ENCODE measurements at regions not wholly inside any gene's neighbourhood (a gene's known extent, or its start where the extent isn't known, plus 50 kb on each side); places are given as distances from the start of the nearest gene placed in this dataset.

DNA sequence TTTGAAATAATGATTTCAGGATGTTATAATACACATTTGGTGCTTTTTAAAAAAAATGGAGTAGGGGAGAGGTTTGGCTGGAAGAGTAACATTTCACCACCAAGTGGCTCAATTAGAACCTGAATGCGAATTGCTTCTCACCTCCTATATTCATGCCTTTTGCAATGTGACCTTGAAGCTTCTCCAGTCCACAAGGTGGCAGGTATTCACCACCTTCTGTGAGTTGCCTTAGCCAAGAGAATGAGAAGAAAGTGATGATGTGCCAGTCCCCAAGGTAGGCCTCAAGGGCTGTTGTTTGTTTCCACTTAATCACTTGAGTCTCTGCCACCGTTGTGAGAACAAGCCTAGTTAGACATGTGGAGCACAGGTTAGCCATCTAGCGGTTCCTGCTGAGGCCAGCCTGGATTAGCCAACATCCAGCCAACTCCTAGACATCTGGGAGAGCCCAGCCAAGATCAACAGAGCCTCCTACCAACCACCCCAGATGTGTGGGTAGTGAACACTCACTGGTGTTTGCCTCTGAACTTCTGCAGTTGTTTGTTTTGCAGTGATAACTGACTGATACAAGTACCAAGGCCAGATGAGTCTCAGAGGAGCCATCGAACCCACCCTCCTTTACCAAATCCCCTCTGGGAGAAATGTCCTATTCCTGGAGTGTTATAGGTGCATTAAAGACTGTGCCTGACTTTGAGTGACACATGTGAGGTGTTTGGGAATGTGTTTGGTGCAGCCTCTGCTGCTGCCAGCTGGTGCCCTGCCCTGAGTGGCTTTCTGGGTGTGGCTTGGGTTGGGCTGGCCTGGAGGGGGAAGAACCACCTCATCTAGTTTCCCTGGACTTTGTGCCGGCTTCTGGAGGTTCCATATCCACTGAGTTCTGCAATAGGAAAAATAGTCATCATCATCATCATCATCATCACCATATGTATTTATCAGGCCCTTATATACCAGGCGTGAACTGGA, 132.5 kb upstream of the RFLNA start:
- no peak for DNase-seq (ENCODE audit: low spot score)

DNA sequence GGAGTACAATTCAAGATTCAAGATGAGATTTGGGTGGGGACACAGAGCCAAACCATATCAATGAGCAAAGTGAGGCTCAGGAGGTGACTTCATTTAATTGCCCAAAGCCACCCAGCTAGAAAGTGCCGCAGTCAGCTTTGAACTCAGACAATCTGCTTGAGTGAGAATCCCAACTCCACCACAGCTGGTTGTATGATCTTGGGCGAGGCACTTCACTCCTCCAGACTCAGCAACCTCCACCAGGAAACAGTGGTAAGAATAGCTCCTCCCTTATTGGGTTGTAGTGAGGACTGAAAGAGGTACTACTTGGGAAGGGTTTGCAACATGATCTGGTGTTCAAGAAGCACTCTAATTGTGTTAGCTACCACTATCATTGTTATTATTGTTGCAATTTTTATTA, 129.2 kb upstream of the RFLNA start:
- DNase-seq (ENCODE audit: low spot score): no peak

DNA sequence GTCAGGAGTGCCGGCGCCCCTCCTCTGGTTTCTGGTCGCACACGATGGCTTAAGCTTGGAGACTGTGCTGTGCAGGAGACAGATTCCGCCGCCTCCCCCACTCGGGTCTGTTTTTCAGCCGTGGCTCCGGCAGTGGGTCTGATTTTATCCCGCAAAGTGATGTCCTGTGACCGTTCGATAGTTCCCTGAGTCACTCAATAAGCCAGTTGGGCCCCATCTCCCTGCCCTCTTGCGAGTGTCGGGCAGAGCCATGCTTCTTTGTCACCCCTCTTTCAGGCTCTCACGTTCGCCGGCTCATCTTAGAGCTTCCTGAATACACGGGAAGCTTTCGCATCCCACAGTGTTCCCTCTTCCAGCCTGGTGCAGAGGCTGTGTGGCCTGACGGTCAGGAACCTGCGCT, 127.8 kb upstream of the RFLNA start:
- DNase-seq (ENCODE audit: low spot score): no peak

DNA sequence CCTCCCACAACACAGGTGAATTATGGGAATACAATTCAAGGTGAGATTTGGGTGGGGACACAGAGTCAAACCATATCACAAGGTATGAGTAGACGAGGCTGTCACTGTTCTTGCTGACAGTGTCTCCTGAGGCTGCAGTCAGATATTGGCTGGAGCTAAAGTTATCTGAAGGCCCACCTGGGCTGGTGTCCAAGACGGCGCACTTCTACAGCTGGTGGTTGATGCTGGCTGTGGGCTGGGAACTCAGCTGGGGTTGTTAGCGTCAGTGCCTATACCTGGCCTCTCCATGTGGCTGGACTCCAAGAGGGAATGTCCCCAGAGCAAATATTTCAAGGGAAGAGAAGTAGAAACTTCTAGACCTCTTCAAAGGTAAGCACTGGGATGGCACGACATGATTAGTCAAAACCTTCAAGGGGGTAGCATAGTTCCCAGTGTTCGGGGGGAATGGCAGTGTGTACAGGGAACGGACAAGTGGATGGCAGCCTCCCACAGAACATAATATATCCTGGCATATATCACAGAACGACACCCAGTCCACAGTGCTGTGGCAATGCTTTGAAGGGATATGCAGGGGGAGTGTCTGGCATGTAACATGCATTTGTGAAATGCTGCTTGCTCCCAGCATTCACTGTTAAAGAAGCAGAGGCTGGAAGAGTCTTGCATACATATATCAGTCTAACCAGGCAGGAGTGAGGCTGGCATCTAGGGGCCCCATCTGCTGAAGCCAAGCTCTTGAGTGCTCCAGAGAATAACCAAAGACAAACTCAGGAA, 126.7 kb upstream of the RFLNA start:
- no peak for DNase-seq (ENCODE audit: low spot score)

DNA sequence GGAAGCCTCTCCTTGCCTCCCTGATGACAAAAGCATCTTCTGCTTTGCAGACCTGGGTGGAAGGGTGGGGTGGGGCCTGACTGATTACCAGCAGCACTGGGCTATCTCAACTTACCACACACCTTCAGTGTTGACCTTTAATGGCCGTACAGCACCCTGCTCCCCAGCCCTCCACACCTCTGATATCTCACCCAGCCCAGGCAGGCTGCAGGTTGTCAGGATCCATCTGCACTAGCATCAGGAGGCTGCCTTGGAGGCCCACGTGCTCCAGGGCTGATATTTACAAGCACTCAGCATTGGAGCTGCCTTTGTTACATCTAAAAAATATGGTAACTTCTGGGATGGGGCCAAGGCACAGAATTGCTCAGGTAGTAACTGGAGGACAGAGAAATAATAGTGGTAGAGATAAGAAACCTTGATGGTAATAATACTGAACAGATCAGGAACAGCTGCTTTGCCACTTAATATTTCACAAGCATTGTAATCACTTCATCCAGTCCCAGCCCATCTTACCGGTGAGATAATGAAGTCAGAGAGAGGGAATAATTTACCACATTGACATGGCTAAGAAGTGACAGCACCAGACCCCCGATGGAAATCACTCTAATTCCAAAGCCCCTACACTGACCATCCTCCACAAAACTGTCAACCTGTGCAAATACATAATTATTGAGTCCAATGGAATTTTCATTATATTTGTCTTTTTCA, 125.2 kb upstream of the RFLNA start:
- no peak for DNase-seq (ENCODE audit: low spot score)

DNA sequence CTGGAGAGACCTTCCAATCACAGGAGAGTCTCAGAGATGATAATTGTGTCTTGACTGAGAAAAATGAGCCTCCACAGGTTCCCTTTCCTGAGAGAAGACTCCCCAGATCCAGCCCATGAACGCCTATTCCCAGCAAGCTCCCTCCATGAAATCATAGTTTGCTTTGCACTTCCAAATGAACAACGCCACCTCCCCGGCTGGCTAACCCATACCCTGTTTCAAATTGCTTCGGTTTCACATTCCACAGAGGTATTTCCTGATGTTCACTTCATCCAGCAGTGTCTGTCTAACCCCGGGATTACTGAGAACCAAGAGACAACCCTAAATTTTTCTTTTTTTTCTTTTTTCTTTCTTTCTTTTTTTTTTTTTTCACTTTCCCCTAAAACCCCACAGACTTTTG, 124.1 kb upstream of the RFLNA start:
- no peak for DNase-seq (ENCODE audit: low spot score)

DNA sequence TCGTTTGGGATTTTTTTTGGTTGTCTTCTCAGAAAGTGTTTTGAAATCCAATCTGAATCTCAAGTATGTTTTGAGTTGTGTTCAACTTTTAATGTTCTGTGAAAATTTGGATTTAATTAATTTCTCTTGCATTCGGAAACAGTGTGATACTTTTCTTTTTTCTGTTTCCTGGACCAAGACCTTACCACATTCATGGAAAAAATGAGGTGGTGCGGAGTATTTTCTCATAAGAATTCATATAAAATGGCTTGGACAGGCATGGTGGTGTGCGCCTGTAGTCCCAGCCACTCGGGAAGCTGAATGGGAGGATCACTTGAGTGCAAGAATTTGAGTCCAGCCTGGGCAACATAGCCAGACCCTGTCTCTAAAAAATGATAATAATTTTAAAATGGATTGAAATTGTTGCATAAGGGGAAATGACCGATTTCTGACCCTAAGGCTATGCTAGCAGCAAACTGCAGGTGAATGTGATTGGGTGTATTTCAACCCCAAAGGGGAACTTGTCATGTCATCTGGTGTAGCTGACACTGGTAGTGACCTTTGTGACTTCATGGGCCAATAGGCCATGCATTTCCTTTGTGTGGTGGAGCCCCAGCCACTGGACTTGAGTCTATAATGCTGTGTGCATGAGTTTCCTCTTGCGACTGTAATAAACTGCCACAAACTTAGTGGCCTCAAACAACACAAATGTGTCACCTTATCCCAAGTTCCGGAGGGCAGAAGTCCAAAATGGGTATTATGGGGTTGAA, 123.5 kb upstream of the RFLNA start:
- no peak for DNase-seq (ENCODE audit: low spot score)

DNA sequence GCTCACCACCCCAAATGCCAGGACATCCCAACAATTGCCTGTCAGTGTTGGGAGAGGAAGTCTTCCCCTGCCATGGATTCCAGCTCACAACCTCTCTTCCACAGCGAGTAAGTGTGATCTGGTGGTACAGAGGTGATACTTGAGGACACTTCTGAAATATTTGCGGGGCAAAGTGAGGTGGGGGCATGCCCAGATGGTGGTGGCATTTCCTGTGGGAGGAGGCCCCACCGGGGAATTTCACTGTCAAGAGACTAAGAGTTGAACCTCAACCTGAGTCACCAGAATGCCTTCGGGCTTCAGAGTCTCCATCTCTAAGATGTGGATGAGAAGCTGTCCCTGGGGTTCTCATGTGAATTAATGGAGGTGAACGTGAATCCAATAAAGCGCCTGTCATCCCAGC, 122.3 kb upstream of the RFLNA start:
- DNase-seq (ENCODE audit: low spot score): no peak

DNA sequence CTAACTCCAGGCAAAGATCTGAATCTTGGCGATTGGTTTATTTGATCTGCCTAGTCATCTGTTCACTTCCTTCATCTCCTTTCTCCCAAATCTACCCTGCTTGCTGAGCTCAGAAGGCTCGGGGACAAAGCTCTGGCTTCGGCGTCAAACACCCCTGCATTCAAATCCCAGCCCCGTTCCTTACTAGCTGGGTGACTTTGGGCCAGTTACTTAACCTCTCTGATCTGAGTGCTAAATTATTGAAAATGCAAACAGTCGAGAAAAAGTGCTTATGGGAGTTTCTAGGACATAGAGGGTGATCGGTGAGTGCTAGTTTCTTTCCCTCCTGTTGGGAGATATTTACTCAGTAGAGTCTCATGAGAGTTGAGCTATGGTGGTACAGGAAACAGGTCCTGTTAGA, 121.2 kb upstream of the RFLNA start:
- DNase-seq (ENCODE audit: low spot score): no peak

DNA sequence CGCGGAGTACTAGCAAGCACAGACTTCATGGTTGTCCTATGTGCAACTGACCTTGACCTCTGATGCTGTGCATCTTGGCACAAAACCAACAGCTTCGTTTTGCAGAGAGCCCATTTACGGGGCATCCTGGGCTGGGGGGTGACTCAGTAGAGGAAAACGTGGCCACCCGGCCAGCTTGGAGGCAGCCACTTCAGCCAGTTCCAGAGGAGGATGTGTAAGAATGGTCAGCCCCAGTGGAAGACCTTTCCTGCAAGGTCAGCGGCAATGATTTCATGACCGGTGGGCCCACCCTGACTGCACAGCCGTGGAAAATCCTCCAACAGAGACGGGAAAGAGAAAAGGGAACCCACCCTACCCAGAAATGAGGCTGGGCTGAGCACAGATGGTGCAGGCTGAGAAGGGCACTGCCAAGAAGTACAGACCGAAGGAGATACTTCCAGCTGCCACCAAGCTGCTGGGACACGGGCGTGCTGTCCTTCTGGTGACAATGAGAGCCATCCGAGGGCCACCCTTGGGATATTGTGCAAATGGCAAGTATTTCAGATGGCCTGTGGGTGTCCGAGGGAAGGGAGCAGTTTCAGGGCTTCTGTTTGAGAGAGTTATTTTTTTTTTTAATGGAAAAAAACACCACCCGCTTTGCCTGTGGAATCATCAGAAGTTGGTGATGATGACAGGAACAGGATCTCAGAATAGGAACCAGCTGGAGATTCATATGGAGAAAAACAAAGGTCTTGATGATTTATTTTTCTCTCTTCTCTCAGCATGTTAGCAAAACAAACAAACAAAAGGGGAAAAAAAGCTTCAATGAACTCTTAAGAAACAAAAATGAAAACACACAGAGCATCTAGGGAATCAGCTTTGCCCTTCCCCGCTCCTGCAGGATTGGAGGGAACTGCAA, 120.2 kb upstream of the RFLNA start:
- no peak for DNase-seq (ENCODE audit: low spot score)

DNA sequence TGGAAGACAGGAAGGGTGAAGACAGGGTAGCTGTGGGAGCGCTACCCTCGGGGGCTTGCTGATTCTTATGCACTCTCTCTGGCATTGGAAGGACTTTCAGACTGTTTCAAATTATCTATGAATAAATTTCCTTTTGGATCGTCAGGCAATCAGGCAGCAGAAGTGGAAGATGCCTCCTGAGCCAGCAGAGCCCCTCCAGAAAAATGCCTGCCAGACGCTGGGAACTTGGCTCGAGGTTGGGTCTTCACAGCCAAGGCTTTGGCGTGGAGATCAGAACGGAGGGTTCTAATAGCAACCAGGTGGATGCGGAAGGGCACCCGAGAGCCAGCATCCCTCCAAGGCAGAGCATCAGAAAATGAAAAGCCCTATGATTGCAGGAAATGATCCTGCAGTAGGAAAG, 119.2 kb upstream of the RFLNA start:
- DNase-seq (ENCODE audit: low spot score): no peak

DNA sequence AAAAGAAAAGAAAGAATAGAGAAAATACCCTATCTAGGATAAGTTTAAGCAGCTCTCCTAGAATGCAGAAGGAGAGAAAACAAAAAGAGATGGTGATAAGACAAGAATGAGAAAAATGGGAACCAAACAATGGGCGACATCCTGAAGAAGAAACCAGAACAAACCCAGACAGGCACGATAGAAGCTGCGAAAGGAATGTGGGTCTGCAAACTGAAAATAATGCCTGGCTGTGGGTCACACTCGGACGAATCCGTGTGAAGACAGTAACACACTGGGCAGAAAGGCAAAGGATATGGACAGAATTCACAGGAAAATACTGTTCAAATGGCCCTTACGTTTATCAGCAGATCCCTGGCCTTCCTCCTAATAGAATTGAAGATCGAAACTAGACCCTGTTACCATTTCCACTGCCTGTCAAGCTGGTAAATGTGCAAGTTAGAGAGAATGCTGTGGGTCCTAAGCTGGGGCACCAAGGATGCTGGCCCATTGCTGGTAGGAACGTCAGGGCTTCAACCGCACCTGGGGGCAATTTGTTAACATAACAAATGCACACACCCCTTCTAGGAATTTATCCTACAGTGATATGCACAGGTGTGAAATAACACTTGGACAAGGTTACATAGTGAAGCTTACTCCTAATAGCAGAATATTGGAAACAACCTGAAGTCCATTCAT, 117.5 kb upstream of the RFLNA start:
- DNase-seq (ENCODE audit: low spot score): no peak

DNA sequence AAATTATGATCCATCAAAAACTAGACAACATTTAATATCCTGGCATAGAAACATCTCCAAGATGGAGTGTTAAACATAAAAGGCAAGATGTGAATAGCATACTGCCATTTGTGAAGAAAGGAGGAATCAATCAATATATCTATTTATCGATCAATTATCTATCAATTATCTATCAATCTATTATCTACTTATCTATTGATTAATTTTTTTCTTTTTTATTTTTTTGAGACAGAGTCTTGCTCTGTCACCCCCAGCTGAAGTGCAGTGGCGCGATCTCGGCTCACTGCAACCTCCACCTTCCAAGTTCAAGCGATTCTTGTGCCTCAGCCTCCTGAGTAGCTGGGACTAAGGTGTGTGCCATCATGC, 117.0 kb upstream of the RFLNA start:
- no peak for DNase-seq (ENCODE audit: low spot score)

DNA sequence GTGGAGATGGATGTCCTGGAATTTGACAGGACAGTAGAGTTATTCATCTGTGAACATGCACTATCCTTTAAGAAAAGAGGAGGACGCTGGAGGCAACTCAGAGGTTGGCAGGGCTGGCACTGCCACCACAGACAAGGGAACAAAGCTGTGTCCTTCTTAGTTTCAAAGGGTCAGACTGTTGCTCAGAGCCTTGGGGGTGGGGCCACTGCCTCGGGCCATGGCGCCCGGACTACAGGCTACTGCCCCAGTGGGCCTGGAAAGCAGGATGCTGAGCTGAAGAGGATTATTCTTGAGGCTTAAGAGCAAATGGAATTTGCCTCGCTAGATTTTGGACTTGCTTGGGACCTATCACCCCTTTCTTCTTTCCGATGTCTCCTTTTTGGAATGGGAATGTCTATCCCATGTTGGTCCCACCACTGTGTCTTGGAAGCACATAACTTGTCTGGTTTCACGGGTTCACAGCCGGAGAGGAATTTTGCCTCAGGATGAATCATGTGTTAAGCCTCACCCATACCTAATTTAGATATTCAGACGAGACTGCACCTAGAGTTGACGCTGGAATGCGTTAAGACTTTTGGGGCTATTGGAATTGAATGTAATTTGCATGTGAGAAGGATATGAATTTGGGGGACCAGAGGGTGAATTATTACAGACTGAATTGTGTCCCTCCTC, 114.8 kb upstream of the RFLNA start:
- no peak for DNase-seq (ENCODE audit: low spot score)

DNA sequence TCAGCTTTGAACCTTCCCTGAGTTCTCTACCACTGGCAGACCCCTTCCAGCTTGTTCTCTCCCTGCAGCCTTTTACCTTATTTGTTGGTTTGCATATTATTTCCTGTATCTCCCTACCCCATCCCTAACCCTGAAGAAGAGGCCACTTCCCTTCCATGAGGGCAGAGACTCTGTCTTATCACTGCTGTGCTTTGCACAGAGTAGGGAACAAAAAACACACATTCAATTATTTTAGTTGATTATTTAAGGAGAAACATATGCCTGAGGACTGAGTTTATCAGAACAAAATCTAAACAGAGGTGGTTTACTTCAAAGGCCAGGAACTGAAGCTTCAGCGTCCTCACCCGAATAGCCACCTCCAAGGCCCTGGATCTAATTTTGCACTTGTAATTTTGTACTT, 111.7 kb upstream of the RFLNA start:
- DNase-seq (ENCODE audit: low spot score): no peak

DNA sequence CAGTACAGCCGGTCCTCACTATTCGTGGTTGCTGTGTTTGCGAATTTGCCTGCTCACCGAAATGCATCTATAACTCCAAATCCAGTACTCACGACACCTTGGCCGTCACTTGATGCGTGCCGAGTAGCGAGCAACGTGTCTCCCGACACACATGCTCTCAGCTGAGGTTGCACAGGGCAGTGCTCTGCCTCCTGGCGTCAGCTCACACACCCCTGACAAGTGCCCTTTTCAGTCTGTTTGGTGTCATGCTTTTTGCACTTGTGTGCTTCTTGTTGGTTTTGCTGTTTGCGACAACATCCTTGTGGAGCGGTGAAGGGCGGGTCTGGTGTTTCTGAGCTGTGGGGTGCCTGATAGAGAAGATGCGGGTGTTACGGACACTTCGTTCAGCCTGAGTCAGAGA, 110.4 kb upstream of the RFLNA start:
- no peak for DNase-seq (ENCODE audit: low spot score)

DNA sequence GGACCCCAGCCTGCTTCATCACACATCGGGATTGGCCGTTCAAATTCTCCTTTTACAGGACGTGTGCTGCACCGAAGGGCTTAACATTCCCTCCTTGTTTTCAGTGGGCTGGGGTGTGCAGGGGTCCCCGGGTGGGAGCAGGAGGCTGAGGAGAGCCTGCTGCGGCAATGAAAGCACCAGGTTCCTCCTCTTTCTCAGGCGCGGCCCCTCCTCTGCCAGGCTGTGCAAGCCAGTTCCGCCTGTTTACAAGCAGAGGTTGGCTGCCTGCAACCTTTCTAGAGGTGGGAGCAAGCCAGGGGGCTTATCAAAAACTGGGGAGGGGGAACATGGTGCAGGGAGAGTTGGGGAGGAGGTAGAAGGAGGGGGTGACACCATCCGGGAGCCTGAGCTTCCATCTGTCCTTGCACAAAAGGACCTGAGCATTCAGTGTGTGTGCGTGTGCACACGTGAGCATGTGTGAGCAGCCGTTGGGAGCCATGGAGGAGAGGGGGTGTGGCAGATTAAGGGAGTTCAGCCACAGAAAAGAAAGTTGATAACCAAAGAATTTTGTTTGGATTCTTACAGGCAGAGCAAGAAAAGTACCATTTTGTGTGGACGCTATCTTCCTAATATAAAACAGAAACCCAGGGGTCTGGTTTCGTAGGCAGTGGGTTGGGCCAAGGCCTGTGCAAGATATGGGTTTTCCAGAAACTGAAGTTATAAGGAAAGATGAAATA, 108.8 kb upstream of the RFLNA start:
- DNase-seq (ENCODE audit: low spot score): no peak

DNA sequence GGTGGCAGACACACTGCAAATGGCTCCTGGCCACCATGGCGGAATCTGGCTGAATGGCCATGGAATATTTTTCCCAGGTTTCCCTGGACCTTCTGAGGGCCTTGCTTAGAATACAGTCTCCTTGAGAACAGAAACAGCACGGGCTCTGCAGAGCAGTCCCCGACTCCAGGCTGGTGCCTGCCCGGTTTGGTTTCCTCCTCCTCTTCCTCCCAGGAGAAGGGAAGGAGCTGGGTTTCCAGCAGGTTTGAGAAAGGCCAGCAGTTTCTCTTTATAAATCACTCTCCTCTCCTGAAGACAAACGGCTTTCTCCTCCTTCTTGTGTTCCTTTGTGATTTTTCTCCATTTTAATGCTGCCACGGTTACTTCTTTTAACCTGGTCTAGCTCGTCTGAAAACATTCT, 106.8 kb upstream of the RFLNA start:
- DNase-seq (ENCODE audit: low spot score): no peak
